ENCODE measurements at regions not wholly inside any gene's neighbourhood (a gene's known extent, or its start where the extent isn't known, plus 50 kb on each side); places are given as distances from the start of the nearest gene placed in this dataset.
"Not testable (repeated sequence)": the region's sequence is repeated elsewhere in the genome, so short reads cannot be mapped to it uniquely, and the experiment has no call there.

- no peak for DNase-seq (ENCODE audit: extremely low spot score)
- ChIA-PET CTCF (interaction anchor here (0.8 to 1.4 kb wide), 5 partner anchors 9 to 55 kb away, joined by 3 to 4 read pairs (median 3); no protein-coding TSS in a partner anchor), POLR2A (no interaction called here)
- no peak for TF ChIP-seq CTCF (IDR thresholded peaks at IDR 0.05; ENCODE audit: control extremely low read depth, extremely low read depth, low read depth, missing control alignments)
Observed at GRCh38 chr1:199018471-199019135, 379.8 kb downstream of the PTPRC start.

- CTCF ChIA-PET, result interaction anchor here (1.4 kb wide), 1 partner anchor 17 kb away, joined by 3 read pairs; no protein-coding TSS in a partner anchor
- POLR2A ChIA-PET, result no interaction called here
- TF ChIP-seq CTCF (IDR thresholded peaks at IDR 0.05; ENCODE audit: control extremely low read depth, extremely low read depth, low read depth, missing control alignments), result no peak
- no peak for DNase-seq (ENCODE audit: extremely low spot score)
Observed at GRCh38 chr1:199020051-199020450, 381.2 kb downstream of the PTPRC start.

- ChIA-PET CTCF (interaction anchor here (1.2 kb wide), 1 partner anchor 12 kb away, joined by 3 read pairs; no protein-coding TSS in a partner anchor), POLR2A (interaction anchor here (0.7 kb wide), 1 partner anchor 26 kb away, joined by 3 read pairs; no protein-coding TSS in a partner anchor)
- TF ChIP-seq CTCF (IDR thresholded peaks at IDR 0.05; ENCODE audit: control extremely low read depth, extremely low read depth, low read depth, missing control alignments), result no peak
- DNase-seq (ENCODE audit: extremely low spot score), result no peak
Observed at GRCh38 chr1:199020904-199021303, 382.1 kb downstream of the PTPRC start.

- DNase-seq (ENCODE audit: extremely low spot score), result no peak
- CTCF ChIA-PET, result interaction anchor here (1.0 to 1.1 kb wide), 3 partner anchors 11 to 18 kb away, joined by 3 read pairs; no protein-coding TSS in a partner anchor
- TF ChIP-seq CTCF (IDR thresholded peaks at IDR 0.05; ENCODE audit: control extremely low read depth, extremely low read depth, low read depth, missing control alignments), result no peak
- POLR2A ChIA-PET, result no interaction called here
Observed at GRCh38 chr1:199029401-199029800, 390.6 kb downstream of the PTPRC start.

GRCh38 chr1:199029855-199030254 lies 391.0 kb downstream of the PTPRC start:
- DNase-seq (ENCODE audit: extremely low spot score), result no peak
- no peak for TF ChIP-seq CTCF (IDR thresholded peaks at IDR 0.05; ENCODE audit: control extremely low read depth, extremely low read depth, low read depth, missing control alignments)
- CTCF ChIA-PET, result interaction anchor here (0.8 to 1.1 kb wide), 3 partner anchors 9 to 19 kb away, joined by 3 to 4 read pairs (median 3); no protein-coding TSS in a partner anchor
- POLR2A ChIA-PET, result no interaction called here

GRCh38 chr1:199030541-199030940 lies 391.7 kb downstream of the PTPRC start:
- CTCF ChIA-PET, result interaction anchor here (0.8 kb wide), 2 partner anchors 8 to 12 kb away, joined by 3 to 4 read pairs; no protein-coding TSS in a partner anchor
- POLR2A ChIA-PET; DNase-seq (ENCODE audit: extremely low spot score): not testable (repeated sequence)

GRCh38 chr1:199031170-199031569 lies 392.3 kb downstream of the PTPRC start:
- CTCF ChIA-PET, result interaction anchor here (0.8 kb wide), 1 partner anchor 12 kb away, joined by 3 read pairs; no protein-coding TSS in a partner anchor
- POLR2A ChIA-PET, result not testable (repeated sequence)

GRCh38 chr1:199032479-199032878 lies 393.6 kb downstream of the PTPRC start:
- POLR2A ChIA-PET; DNase-seq (ENCODE audit: extremely low spot score): not testable (repeated sequence)
- CTCF ChIA-PET, result interaction anchor here (1.2 kb wide), 1 partner anchor 9 kb away, joined by 3 read pairs; no protein-coding TSS in a partner anchor

More at GRCh38 chr1:199031170-199031569, 392.3 kb downstream of the PTPRC start:
- not testable (repeated sequence) for DNase-seq (ENCODE audit: extremely low spot score)
